Left ventricle myocardium superior (tissue), 1 donor: ENCODE measurements at regions not wholly inside any gene's neighbourhood (a gene's known extent, or its start where the extent isn't known, plus 50 kb on each side); places are given as distances from the start of the nearest gene placed in this dataset.

Experiments
- ATAC-seq: fragments of 200-7000 bp; cut with Tn5 transposase; one replicate; pipeline ENCODE4 v1.9.1; 2020; ENCODE audit warnings: mild to moderate bottlenecking, moderate library complexity
- DNase-seq: peaks from one replicate; pipeline ENCODE4 v3.0.0-alpha.2; 2020
- intact Hi-C: fragments of 100-400 bp; cut with micrococcal nuclease; formaldehyde crosslinking; loops from one replicate; pipeline ENCODE4 v1.11.0; 2022
- donor health status: DM: no; HTN: yes; CAD: no; lungs with severe emphysema.

DNA sequence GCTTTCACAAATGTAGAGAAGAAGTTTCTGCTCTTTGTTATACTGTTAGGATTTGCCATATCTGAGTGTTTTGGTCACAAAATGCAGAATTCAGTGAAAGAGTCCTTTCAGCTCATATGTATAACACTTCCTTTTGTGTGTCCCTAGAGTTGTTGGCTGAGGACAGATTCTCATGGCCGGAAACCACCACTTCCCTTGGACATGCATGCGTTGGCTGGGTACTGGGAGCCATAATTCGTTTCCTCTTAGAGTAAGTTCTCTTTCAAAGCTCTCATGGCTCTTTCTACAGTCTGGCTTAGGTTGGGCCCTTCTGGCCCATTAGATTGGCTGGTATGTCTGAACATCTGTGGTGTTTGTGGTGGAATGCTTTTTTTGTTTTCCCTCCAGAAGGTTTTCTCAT, 298.5 kb downstream of the DIPK2A start:
- ATAC-seq: no peak
- no peak for DNase-seq
- intact Hi-C loops: no loop called here

DNA sequence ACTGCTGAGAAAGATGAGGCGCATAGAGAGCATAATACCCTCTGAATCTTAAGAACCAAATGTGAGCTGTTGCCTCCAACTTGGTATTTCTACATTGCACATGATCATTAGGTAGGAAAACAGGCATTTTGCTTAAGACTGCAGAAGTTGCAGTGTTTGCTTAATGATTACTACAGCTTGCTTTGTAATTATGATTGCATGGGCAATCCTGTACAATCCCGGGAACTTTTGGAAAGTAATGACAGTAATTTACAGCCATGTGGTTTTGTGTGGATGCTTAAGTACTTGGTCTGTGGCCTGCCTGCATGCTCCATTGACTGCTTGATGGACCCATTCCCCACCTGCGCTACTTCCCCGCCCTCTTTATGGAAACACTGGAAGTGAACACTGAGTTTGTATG, 301.1 kb downstream of the DIPK2A start:
- no peak for ATAC-seq
- DNase-seq: no peak
- intact Hi-C loops: no loop called here

DNA sequence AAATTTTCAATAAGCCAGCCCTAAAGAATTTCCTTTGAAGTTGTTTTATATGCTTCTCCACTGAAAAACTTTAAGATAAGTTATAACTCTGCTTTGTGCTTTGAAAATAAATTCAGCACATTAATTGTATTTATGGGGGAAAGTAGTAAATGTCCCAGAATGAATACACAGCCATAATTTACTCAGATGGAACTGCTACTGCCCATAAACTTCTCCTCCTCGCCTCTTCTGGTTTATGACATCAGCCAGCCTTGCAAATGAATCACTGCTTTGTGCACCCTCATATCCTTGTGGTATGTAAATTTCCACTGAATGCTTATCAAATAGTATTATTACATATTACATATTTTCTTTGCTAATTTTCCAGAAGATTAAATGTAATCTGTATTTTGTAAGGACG, 302.0 kb downstream of the DIPK2A start:
- ATAC-seq (no peak), DNase-seq (no peak)
- intact Hi-C loops: no loop called here

DNA sequence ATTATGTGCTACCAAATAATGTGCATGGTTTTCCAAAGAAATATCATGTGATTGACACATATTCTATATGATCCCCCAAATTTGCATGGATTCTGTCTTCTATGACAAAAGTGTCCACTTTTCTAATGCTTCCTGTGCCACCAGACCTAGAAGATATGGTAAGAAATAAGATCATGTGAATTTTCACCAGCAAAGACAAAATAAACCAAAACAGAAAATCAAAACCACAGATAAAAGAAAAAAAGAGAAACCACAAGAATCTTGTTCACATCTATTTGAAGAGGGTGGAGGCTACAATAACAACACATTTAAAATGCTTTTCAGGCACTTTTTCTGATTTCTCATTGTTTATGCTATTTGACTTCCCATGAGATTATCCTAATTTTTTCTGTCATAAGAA, 303.4 kb downstream of the DIPK2A start:
- ATAC-seq: no peak
- no peak for DNase-seq
- intact Hi-C loops: no loop called here

DNA sequence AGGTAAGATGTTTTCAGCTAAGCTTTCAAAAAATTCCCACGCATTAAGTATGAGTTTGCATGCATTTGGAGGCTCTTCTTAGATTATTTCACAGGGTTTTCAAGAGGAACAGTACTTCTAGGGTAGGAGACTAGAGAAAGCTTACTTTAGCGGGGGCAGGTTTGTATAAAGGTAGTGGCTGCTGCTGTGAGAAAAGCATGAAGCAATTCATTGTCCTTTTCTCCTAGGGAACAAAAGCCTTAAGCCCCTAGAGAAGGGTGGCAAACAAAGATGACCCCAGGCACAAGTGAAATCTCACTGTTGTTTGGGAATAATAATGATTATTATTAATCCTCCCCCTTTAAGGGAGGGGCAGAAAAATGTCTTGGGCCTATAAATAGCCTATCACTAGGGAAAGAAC, 310.7 kb downstream of the DIPK2A start:
- ATAC-seq: no peak
- no peak for DNase-seq
- intact Hi-C loops: no loop called here

DNA sequence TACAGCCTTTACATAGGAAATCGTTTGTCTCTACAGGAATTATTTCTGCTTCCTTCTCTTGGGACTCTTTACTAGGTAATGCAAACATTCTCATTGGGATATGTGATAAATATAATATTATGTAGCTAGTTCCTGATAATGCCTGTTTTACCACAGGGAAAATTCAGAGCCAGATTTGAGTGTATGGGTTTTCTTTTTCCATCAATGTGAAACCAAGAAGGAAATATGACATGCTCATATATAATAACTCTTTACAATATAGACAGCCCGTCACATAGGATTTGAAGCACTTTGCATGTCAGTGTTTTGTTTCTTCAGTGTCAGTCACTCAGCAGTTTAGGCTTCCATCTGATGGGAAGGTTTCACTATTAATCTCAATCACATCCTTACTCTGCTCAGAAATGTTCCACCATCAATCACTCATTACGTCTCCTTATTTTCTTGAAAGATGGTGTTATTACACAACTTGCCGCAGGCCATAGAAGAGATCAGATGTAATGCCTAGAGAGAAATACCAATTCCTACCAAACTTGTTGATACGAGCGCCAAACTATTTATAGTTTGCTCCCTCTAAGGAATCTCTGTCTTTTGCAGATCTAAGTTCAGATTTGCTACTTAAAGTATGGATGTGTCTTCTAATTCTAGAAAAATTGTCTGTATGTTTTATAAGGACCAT, 314.8 kb downstream of the DIPK2A start:
- intact Hi-C loops: no loop called here
- ATAC-seq (no peak), DNase-seq (no peak)

DNA sequence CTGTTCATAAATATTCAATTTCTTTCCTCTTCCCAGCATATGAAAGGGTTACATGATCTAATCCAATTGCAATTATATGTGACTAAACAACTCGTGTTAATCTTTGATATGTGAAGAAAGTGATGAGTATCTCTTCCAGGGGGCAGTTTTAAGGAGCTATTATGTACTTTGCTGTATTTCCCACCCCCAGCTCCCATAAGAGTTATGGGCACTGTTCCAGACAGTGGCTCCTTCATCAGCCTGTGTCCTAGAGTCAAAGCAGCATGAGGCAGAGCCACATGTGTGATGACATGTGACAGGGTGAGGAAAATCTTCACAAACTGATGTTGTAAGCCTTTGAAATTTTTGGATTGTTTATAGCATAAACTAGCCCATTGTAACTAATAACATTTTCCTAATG, 315.4 kb downstream of the DIPK2A start:
- ATAC-seq (no peak), DNase-seq (no peak)
- intact Hi-C loops: no loop called here

DNA sequence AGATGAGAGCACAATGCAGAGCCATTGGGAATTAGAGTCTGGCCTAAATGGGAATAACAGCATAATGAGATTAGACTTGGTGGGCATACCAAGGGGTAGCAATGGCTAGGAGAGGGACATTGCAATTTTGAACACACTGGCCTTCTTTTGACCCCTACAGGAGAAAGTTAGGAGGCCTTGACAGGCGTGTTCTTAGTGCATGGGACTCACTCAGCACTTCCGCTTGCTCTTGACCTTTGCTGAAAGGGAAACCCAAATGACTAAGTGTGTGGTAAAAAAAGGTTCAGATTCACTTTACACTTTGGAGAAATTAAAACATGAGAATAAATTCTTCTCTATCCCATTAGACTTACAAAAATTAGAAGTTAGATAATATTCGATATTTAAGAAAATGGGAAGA, 317.4 kb downstream of the DIPK2A start:
- ATAC-seq: no peak
- intact Hi-C loops: no loop called here
- DNase-seq: no peak

DNA sequence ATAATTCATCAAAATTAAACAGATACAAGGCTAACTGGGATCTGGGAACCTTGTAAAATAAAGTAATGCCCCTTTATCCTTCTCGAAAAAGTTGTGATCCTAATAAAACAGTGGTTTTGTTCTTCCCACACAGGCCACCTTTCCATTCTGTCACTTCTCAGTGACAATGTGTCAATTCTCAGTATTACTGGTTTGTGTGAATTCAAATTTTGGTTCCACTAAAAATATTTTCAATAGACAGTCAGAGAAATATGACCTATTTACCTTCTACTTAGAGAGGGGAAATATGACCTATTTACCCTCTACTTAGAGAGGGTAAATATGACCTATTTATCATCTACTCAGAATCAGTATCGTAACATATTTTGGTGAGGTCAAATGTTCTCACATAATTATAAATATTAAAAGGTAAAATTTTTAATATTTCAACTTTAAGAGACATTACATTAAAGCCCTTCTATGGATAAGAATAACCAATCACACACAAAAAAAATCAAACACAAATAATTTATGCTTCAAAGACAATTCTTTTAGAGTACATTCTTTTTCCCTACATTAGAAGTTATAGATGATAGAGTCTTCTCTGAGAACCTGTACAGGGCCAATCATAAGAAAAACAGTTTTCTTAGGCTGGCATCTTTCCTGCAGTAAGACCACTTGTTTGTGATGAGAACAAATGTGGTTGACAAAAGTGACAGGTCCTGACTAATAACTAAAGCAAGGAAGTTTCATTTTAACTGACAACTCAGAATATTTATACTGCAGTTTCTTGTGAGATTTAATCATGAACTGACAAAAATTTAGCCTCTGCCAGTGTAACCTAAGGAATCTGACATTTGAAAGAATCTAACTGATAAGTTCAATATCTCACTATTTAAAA, 323.3 kb downstream of the DIPK2A start:
- DNase-seq (no peak), ATAC-seq (no peak)
- intact Hi-C loops: no loop called here

DNA sequence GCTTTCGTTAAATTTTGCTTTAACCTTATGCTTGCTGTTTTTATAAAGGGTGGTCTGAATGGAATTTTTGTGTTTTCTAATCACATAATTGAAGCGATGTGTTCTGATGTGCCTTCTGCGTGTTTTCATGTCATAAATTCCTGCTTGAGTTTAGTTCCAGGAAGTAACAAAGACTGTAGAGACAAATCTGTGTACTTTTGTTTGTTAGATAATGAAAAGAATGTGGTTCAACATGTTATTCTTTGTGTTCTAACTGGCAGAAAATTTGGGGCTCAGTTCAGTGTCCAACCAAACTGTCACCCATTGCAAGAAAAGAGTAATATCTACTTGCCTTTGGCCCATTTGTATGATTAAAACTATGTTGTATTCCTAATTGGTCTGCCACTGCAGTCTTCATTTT, 324.0 kb downstream of the DIPK2A start:
- DNase-seq (no peak), ATAC-seq (no peak)
- intact Hi-C loops: no loop called here

DNA sequence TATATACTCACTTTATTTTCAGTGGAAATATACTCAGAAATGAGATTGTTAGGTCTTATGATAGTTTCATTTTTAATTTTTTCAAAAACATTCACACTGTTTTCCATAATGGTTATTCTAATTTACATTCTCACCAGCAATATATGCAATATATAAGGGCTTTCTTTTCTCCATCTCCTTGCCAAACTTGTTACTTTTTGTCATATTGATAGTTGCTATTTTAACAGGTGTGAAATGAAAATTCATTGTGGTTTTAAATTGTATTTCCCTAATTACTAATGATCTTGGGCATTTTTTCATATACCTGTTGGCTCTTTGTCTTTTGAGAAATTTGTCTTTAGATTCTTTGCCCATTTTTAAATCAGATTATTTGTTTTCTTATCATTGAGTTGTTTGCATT, 325.2 kb downstream of the DIPK2A start:
- intact Hi-C loops: no loop called here
- DNase-seq (no peak), ATAC-seq (no peak)

DNA sequence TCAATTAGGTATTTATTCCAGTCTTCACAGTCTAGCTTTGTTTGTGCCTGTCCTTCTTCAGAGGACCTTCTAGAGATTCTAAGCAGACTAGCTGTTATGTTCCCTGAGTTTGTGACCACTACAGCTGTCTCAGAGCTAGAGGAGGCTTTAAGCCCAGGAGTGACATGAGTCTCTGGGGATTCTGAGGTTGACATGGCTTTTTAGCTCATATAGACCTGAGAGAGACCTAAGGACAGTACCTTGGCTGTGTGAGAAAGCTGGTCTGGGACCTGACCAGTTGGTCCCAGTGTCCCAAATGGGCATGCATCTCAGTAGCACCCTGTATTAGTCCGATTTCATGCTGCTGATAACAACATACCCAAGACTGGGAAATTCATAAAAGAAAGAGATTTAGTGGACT, 330.2 kb downstream of the DIPK2A start:
- ATAC-seq: no peak
- intact Hi-C loops: no loop called here
- DNase-seq: no peak

DNA sequence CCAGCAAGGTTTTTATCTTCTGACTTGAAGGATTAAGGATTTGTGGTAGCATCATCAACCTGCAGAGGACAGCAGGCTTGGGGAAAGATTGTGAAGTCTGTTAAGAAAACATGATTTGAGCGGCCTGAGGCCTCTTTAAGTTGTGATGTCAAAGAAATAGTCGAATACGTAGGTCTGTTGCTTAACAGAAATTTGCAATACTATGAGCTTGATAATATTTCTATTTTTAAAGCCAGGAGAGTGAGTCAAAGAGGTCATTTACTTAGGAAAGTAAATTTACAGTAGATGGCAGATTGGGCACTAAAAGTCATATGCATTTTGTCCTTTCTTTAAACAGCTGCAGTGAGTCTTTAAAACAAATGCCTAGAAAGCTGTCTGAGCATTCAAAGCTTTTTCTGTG, 336.3 kb downstream of the DIPK2A start:
- intact Hi-C loops: no loop called here
- no peak for DNase-seq
- no peak for ATAC-seq

DNA sequence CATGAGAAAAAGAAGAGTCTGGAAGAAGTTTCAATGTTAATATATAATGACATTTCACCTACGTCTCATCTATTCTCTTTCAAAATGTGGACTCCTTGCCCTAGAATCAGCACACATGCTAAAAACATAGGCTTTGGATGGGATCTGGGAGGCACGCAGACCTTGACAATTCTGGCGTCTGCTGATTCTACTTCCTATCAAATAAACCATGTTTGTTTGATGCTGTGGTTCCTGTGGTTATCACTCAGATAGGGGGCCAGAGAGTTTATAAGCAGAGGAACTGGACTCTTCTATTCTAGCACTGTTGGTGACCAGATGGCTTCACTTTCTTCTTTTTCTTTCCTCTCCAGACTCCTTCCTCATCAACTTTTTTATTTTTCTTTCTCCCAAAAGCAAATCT, 336.8 kb downstream of the DIPK2A start:
- no peak for ATAC-seq
- intact Hi-C loops: no loop called here
- no peak for DNase-seq

DNA sequence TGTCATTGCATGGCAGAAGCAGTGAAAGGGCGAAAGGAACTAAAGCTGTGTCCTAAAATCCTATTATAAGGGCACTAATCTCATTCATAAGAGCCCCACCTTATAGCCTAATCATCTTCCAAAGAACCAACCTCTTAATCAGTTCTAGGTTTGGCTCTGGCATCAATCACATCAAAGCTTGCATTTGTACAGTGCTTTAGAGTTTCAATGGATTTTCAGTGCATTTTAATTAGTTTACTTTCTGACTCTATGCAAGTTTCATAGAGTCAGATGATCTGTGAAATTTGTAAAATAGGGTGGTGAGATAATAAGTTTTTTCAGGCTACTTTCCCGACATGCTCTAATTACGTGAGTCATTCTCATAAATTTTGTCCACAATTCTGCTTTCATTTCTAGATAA, 341.1 kb downstream of the DIPK2A start:
- DNase-seq (no peak), ATAC-seq (no peak)
- intact Hi-C loops: no loop called here

DNA sequence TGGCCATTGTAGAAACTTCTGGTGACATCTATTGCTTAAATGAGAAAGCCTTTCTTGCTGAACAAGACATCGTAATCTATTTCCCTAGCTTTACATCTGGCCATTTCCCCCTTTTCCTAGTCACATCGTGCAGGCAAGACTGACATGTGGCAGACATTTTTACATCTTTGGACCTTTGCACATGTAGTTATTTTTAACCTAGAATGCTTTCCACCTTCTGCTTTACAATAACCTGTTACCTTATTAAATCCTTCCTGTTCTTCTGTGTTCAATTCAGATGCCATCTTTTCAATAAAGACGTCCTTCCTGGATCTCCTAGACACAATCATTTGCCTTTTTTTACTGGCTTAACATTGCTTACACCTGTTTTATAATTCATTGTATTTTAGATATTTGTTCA, 343.3 kb downstream of the DIPK2A start:
- DNase-seq (no peak), ATAC-seq (no peak)
- intact Hi-C loops: no loop called here

DNA sequence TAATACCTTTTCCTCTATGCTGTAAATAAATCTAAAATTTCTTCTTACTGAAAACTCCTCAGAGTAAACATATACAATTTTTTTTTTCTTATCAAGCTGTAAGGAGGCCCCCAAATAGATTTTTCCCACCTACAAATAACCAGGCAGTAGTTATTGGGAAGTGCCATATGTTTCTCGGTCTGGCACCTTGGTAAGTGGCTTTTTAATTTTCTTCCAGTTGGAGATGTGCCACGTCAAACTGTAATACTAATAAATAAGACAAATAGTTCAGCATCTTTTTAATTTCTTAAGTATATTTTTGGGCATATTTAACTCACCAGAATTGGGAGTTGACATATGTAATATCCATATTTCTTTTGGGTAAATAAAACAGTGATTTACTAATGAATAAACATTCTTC, 346.3 kb downstream of the DIPK2A start:
- no peak for DNase-seq
- intact Hi-C loops: no loop called here
- ATAC-seq: no peak

DNA sequence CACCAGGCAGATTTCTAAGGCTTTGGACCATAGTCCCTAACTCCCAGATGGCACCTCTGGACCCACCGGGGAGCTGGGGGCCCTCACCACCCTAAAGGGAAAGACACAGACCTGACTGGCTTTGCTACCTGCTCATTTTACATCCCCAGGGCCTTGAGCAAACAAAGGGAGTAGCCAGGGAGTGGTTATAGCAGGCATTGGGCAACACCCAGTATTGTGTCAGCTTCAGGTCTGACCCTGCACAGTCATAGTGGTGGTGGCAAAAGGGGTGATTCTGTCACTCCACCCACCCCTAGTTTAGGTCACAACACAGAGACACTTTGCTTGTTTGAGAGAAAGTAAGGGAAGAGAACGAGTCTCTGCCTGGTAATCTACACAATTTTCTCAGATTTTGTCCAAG, 352.5 kb downstream of the DIPK2A start:
- DNase-seq (no peak), ATAC-seq (no peak)
- intact Hi-C loops: no loop called here

DNA sequence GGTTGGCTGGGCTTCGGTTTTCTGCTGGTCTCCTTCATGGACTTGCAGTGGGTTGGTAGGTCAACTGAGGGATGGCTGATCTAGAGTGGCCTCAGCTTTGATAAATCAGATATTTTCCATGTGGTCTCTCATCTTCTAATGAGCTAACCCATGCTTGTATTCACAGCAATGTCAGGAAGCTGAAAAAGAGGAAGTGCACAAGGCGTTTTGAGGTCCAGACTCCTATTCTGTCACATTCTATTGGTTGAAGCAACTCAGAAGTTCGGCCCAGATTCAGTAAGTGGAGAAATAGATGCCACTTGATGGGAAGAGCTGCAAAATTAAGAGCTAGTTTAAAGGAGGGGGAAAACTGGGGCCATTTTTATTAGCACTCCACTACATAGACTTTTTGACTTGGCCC, 361.2 kb downstream of the DIPK2A start:
- ATAC-seq: no peak
- no peak for DNase-seq
- intact Hi-C loops: no loop called here

DNA sequence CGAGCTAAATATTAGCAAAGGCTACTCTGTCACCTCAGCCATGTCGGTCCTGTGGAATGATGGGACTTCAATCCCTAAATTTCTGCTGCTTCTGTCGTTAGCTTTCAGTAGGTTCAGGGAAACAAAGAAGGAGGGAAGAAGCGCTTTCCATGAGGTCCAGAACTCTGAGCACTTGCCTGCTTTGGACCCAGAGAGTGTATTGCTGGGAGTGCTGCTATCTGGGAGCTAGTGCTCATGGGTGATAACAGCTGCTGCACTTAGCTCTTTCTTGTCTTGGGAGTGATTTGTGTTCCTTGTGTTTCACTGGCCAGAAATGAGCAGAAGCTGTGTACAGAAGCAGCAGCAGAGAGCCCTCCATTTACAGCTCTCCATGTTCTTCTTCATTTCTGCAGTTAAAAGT, 369.8 kb downstream of the DIPK2A start:
- no peak for DNase-seq
- peak; percentile 39 for ATAC-seq
- intact Hi-C loops: no loop called here

DNA sequence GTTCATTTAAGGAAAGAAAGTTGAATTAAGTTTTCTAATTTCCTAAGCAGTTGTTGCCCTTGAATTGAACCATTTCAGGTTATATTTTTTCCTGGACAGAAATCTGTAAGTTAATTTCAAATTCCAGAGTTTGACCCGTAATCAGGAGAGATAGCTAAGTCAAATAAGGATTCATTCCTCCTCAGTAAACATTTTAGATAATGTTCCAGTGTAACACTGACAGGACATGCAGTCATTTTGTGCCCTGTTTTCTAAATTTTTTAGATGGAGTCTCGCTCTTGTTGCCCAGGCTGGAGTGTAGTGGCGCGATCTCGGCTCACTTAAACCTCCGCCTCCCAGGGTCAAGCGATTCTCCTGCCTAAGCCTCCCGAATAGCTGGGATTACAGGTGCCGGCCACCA, 371.7 kb downstream of the DIPK2A start:
- intact Hi-C loops: no loop called here
- no peak for ATAC-seq
- no peak for DNase-seq
